GM18507 (cell line): ENCODE measurements at regions not wholly inside any gene's neighbourhood (a gene's known extent, or its start where the extent isn't known, plus 50 kb on each side); places are given as distances from the start of the nearest gene placed in this dataset.
"Not testable (repeated sequence)": the region's sequence is repeated elsewhere in the genome, so short reads cannot be mapped to it uniquely, and the experiment has no call there.

Experiments used
- DNase-seq: peaks from one replicate; pipeline ENCODE4 v3.0.0; 2011; ENCODE audit warnings: low read depth; ENCODE audit not compliant: insufficient read length; ENCODE audit errors: extremely low spot score
- FAIRE-seq: peaks from 2 replicates; lab custom pipeline; 2011; peaks lifted over from hg19 to GRCh38; lab: Jason Lieb, UNC

GRCh38 chr1:96400089-96400488, 321.5 kb upstream of the PTBP2 start:
- FAIRE-seq = no peak
- no peak for DNase-seq

- DNase-seq = no peak
- no peak for FAIRE-seq
These were observed 312.5 kb upstream of the PTBP2 start for GRCh38 chr1:96409087-96409486.

GRCh38 chr1:96409689-96410088, 311.9 kb upstream of the PTBP2 start:
- DNase-seq (no peak), FAIRE-seq (no peak)

GRCh38 chr1:96411006-96411405, 310.6 kb upstream of the PTBP2 start:
- no peak for FAIRE-seq
- no peak for DNase-seq

- FAIRE-seq = no peak
- DNase-seq = no peak
These were observed 307.0 kb upstream of the PTBP2 start for GRCh38 chr1:96414598-96414997.

- FAIRE-seq (no peak), DNase-seq (no peak)
These were observed 305.4 kb upstream of the PTBP2 start for GRCh38 chr1:96416111-96416595.

GRCh38 chr1:96416701-96417444, 304.7 kb upstream of the PTBP2 start:
- DNase-seq = peak; percentile 5
- peak; percentile 82 for FAIRE-seq

GRCh38 chr1:96418969-96419368, 302.6 kb upstream of the PTBP2 start:
- no peak for FAIRE-seq
- DNase-seq = no peak

GRCh38 chr1:96424877-96425276, 296.7 kb upstream of the PTBP2 start:
- FAIRE-seq = no peak
- DNase-seq = no peak

- FAIRE-seq (no peak), DNase-seq (no peak)
These were observed 296.0 kb upstream of the PTBP2 start for GRCh38 chr1:96425382-96426129.

- FAIRE-seq (no peak), DNase-seq (no peak)
These were observed 294.0 kb upstream of the PTBP2 start for GRCh38 chr1:96427616-96428015.

GRCh38 chr1:96445302-96445701, 276.3 kb upstream of the PTBP2 start:
- DNase-seq = no peak
- FAIRE-seq = no peak

- no peak for DNase-seq
- FAIRE-seq = no peak
These were observed 257.5 kb upstream of the PTBP2 start for GRCh38 chr1:96464066-96464465.

- DNase-seq (no peak), FAIRE-seq (no peak)
These were observed 257.1 kb upstream of the PTBP2 start for GRCh38 chr1:96464522-96464921.

GRCh38 chr1:96464991-96465390, 256.6 kb upstream of the PTBP2 start:
- no peak for DNase-seq

GRCh38 chr1:96465441-96465840, 256.1 kb upstream of the PTBP2 start:
- no peak for FAIRE-seq
- no peak for DNase-seq

More at GRCh38 chr1:96464991-96465390, 256.6 kb upstream of the PTBP2 start:
- no peak for FAIRE-seq

- FAIRE-seq (peak; percentile 5), DNase-seq (no peak)
These were observed 254.7 kb upstream of the PTBP2 start for GRCh38 chr1:96466842-96467241.

GRCh38 chr1:96469726-96470125, 251.9 kb upstream of the PTBP2 start:
- not testable (repeated sequence) for DNase-seq

GRCh38 chr1:96472471-96472870, 249.1 kb upstream of the PTBP2 start:
- FAIRE-seq = no peak
- no peak for DNase-seq

More at GRCh38 chr1:96469726-96470125, 251.9 kb upstream of the PTBP2 start:
- not testable (repeated sequence) for FAIRE-seq

- DNase-seq (no peak), FAIRE-seq (no peak)
These were observed 247.7 kb upstream of the PTBP2 start for GRCh38 chr1:96473791-96474434.
